ENCODE measurements at regions not wholly inside any gene's neighbourhood (a gene's known extent, or its start where the extent isn't known, plus 50 kb on each side); places are given as distances from the start of the nearest gene placed in this dataset.

DNA sequence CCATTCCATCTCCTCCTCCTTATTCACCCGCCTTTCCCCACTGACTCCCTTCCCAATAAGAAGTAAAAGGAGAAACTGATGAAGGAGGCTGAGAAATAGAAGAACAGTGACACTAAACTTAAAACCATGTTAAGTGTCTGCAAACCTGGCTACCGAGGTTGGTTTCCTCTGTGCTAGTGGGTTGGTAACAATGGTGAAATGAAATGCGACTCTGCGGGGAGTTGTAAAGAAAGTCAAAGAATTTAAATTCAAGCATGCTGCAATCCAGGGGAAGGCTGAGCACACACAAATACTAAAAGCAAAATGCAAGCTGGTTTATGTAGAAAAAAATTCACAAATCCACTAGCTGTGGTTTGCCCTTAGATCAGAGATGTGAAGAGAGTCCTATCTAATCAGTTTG lies 155.2 kb upstream of the PDE10A start:
- TF ChIP-seq, protein P1, sequence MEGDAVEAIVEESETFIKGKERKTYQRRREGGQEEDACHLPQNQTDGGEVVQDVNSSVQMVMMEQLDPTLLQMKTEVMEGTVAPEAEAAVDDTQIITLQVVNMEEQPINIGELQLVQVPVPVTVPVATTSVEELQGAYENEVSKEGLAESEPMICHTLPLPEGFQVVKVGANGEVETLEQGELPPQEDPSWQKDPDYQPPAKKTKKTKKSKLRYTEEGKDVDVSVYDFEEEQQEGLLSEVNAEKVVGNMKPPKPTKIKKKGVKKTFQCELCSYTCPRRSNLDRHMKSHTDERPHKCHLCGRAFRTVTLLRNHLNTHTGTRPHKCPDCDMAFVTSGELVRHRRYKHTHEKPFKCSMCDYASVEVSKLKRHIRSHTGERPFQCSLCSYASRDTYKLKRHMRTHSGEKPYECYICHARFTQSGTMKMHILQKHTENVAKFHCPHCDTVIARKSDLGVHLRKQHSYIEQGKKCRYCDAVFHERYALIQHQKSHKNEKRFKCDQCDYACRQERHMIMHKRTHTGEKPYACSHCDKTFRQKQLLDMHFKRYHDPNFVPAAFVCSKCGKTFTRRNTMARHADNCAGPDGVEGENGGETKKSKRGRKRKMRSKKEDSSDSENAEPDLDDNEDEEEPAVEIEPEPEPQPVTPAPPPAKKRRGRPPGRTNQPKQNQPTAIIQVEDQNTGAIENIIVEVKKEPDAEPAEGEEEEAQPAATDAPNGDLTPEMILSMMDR (IDR thresholded peaks at IDR 0.05) = no peak
- no peak for TF ChIP-seq EP300 (IDR thresholded peaks at IDR 0.05)
